HEK293 (cell line): ENCODE measurements at regions not wholly inside any gene's neighbourhood (a gene's known extent, or its start where the extent isn't known, plus 50 kb on each side); places are given as distances from the start of the nearest gene placed in this dataset.

Experiments used
- CTCF ChIA-PET: fragments of 350-600 bp; formaldehyde crosslinking; extraction: SDS; loops from one replicate; lab custom pipeline; 2021; ENCODE audit warnings: antibody characterized with exemption; lab: Yijun Ruan, JAX
- POLR2A ChIA-PET: fragments of 300-600 bp; formaldehyde crosslinking; extraction: SDS; loops from one replicate; lab custom pipeline; 2020; ENCODE audit warnings: antibody characterized with exemption, inconsistent platforms; lab: Yijun Ruan, JAX
- H3K27ac ChIP-seq: fragments of 200-500 bp; sonication (Bioruptor generic); 2 replicates; pipeline ENCODE4 v1.5.1; 2014; ENCODE audit warnings: low read depth, low read length, control low read depth, inconsistent platforms; ENCODE audit errors: extremely low read depth
- H3K36me3 ChIP-seq, 2 experiments: fragments of 200-500 bp in 1 of 2; sonication (Bioruptor generic) in 1 of 2; 1 replicate in 1 of 2; 2 replicates in 1 of 2; pipeline ENCODE4 v1.5.1; 2014 to 2017; ENCODE audit warnings: inconsistent platforms in 2 of 2, low read length in 2 of 2; ENCODE audit not compliant: control insufficient read depth in 2 of 2, insufficient read depth in 1 of 2
- H3K4me1 ChIP-seq: fragments of 200-500 bp; sonication (Bioruptor generic); 2 replicates; pipeline ENCODE4 v1.5.1; 2014; ENCODE audit warnings: mild to moderate bottlenecking, low read length, inconsistent platforms; ENCODE audit not compliant: control insufficient read depth, insufficient read depth
- H3K4me3 ChIP-seq: 2 replicates; pipeline ENCODE4 v1.5.1; 2011; ENCODE audit warnings: low read depth, mild to moderate bottlenecking, control low read depth, low read length, moderate library complexity
- H3K9me3 ChIP-seq: fragments of 200-500 bp; sonication (Bioruptor generic); 2 replicates; pipeline ENCODE4 v1.5.1; 2014; ENCODE audit warnings: low read depth, low read length, inconsistent platforms; ENCODE audit not compliant: control insufficient read depth, insufficient read depth
- ATF2 ChIP-seq: fragments of 450-650 bp; formaldehyde crosslinking; IDR thresholded peaks from 2 replicates; pipeline ENCODE4 v1.5.1; 2016; ENCODE audit warnings: missing biosample characterization, missing genetic modification characterization, low read depth
- BCL11B ChIP-seq: fragments of 450-650 bp; formaldehyde crosslinking; IDR thresholded peaks from 2 replicates; pipeline ENCODE4 v1.5.1; 2016; ENCODE audit warnings: low read depth, missing biosample characterization, missing genetic modification characterization
- HOXD13 ChIP-seq: sonication (generic); formaldehyde crosslinking; IDR thresholded peaks from 2 replicates; pipeline ENCODE4 v1.8.0; 2022; ENCODE audit warnings: missing genetic modification reagents, borderline replicate concordance
- INSM2 ChIP-seq: fragments of 450-650 bp; formaldehyde crosslinking; IDR thresholded peaks from 2 replicates; pipeline ENCODE4 v1.5.1; 2016; ENCODE audit warnings: missing biosample characterization, missing genetic modification characterization
- KLF16 ChIP-seq: fragments of 450-650 bp; formaldehyde crosslinking; IDR thresholded peaks from 2 replicates; pipeline ENCODE4 v1.5.1; 2017; ENCODE audit warnings: missing biosample characterization, missing genetic modification characterization
- MYNN ChIP-seq: fragments of 450-650 bp; formaldehyde crosslinking; IDR thresholded peaks from 2 replicates; pipeline ENCODE4 v1.5.1; 2016; ENCODE audit warnings: missing biosample characterization, missing genetic modification characterization, borderline replicate concordance
- TRIM28 ChIP-seq: IDR thresholded peaks from 2 replicates; pipeline ENCODE4 v1.6.1; 2011; ENCODE audit warnings: low read length, control low read depth, borderline replicate concordance
- WT1 ChIP-seq: fragments of 450-650 bp; formaldehyde crosslinking; IDR thresholded peaks from 2 replicates; pipeline ENCODE4 v1.5.1; 2016; ENCODE audit warnings: missing biosample characterization, missing genetic modification characterization
- YY2 ChIP-seq: fragments of 450-650 bp; formaldehyde crosslinking; IDR thresholded peaks from 2 replicates; pipeline ENCODE4 v1.5.1; 2016; ENCODE audit warnings: missing biosample characterization, missing genetic modification characterization
- ZBTB20 ChIP-seq: fragments of 450-650 bp; formaldehyde crosslinking; IDR thresholded peaks from 2 replicates; pipeline ENCODE4 v1.5.1; 2016; ENCODE audit warnings: missing biosample characterization, missing genetic modification characterization
- ZBTB6 ChIP-seq: fragments of 450-650 bp; formaldehyde crosslinking; IDR thresholded peaks from 2 replicates; pipeline ENCODE4 v1.5.1; 2017; ENCODE audit warnings: missing biosample characterization, missing genetic modification characterization
- ZFP3 ChIP-seq: fragments of 450-650 bp; formaldehyde crosslinking; IDR thresholded peaks from 2 replicates; pipeline ENCODE4 v1.5.1; 2016; ENCODE audit warnings: low read depth, missing biosample characterization, missing genetic modification characterization
- ZNF10 ChIP-seq: fragments of 450-650 bp; formaldehyde crosslinking; IDR thresholded peaks from 2 replicates; pipeline ENCODE4 v1.5.1; 2017; ENCODE audit warnings: missing biosample characterization, missing genetic modification characterization
- ZNF121 ChIP-seq: fragments of 450-650 bp; formaldehyde crosslinking; IDR thresholded peaks from 2 replicates; pipeline ENCODE4 v1.5.1; 2016; ENCODE audit warnings: missing biosample characterization, missing genetic modification characterization
- ZNF157 ChIP-seq: fragments of 450-650 bp; formaldehyde crosslinking; IDR thresholded peaks from 2 replicates; pipeline ENCODE4 v1.5.1; 2016; ENCODE audit warnings: missing biosample characterization, missing genetic modification characterization
- ZNF2 ChIP-seq: fragments of 450-650 bp; formaldehyde crosslinking; IDR thresholded peaks from 2 replicates; pipeline ENCODE4 v1.5.1; 2016; ENCODE audit warnings: missing biosample characterization, missing genetic modification characterization
- ZNF211 ChIP-seq: fragments of 450-650 bp; formaldehyde crosslinking; IDR thresholded peaks from 2 replicates; pipeline ENCODE4 v1.5.1; 2016; ENCODE audit warnings: low read depth, missing biosample characterization, missing genetic modification characterization
- ZNF223 ChIP-seq: fragments of 450-650 bp; formaldehyde crosslinking; IDR thresholded peaks from 2 replicates; pipeline ENCODE4 v1.5.1; 2016; ENCODE audit warnings: missing biosample characterization, missing genetic modification characterization
- ZNF416 ChIP-seq: fragments of 450-650 bp; formaldehyde crosslinking; IDR thresholded peaks from 2 replicates; pipeline ENCODE4 v1.5.1; 2016; ENCODE audit warnings: missing biosample characterization, missing genetic modification characterization
- ZNF473 ChIP-seq: fragments of 450-650 bp; formaldehyde crosslinking; IDR thresholded peaks from 2 replicates; pipeline ENCODE4 v1.5.1; 2017; ENCODE audit warnings: missing biosample characterization, missing genetic modification characterization
- ZNF560 ChIP-seq: fragments of 450-650 bp; formaldehyde crosslinking; IDR thresholded peaks from 2 replicates; pipeline ENCODE4 v1.5.1; 2017; ENCODE audit warnings: missing biosample characterization, missing genetic modification characterization, borderline replicate concordance
- ZNF623 ChIP-seq: fragments of 450-650 bp; formaldehyde crosslinking; IDR thresholded peaks from 2 replicates; pipeline ENCODE4 v1.5.1; 2016; ENCODE audit warnings: missing biosample characterization, missing genetic modification characterization
- ZNF626 ChIP-seq: fragments of 450-650 bp; sonication (Bioruptor Pico); formaldehyde crosslinking; IDR thresholded peaks from 2 replicates; pipeline ENCODE4 v1.5.1; 2018; ENCODE audit warnings: missing biosample characterization, missing genetic modification characterization, inconsistent platforms
- ZNF639 ChIP-seq: fragments of 450-650 bp; formaldehyde crosslinking; IDR thresholded peaks from 2 replicates; pipeline ENCODE4 v1.5.1; 2016; ENCODE audit warnings: missing biosample characterization, missing genetic modification characterization
- ZNF660 ChIP-seq: fragments of 450-650 bp; IDR thresholded peaks from 2 replicates; pipeline ENCODE4 v1.5.1; 2018; ENCODE audit warnings: missing biosample characterization, mild to moderate bottlenecking, missing genetic modification characterization
- ZNF677 ChIP-seq: fragments of 450-650 bp; IDR thresholded peaks from 2 replicates; pipeline ENCODE4 v1.5.0; 2018; ENCODE audit warnings: missing biosample characterization, mild to moderate bottlenecking, missing genetic modification characterization, moderate library complexity
- ZNF76 ChIP-seq: fragments of 450-650 bp; formaldehyde crosslinking; IDR thresholded peaks from 2 replicates; pipeline ENCODE4; 2016; ENCODE audit warnings: low read depth, missing biosample characterization, missing genetic modification characterization, borderline replicate concordance
- ZNF777 ChIP-seq: fragments of 450-650 bp; formaldehyde crosslinking; IDR thresholded peaks from 2 replicates; pipeline ENCODE4 v1.5.1; 2017; ENCODE audit warnings: missing biosample characterization, missing genetic modification characterization, borderline replicate concordance
- ZNF830 ChIP-seq: fragments of 450-650 bp; IDR thresholded peaks from 2 replicates; pipeline ENCODE4 v1.5.0; 2018; ENCODE audit warnings: missing biosample characterization, missing genetic modification characterization, low read depth, mild to moderate bottlenecking, moderate library complexity
- ZNF843 ChIP-seq: fragments of 450-650 bp; formaldehyde crosslinking; IDR thresholded peaks from 2 replicates; pipeline ENCODE4 v1.5.1; 2016; ENCODE audit warnings: missing biosample characterization, missing genetic modification characterization
- ZSCAN30 ChIP-seq: fragments of 450-650 bp; IDR thresholded peaks from 2 replicates; pipeline ENCODE4 v1.5.1; 2018; ENCODE audit warnings: missing biosample characterization, mild to moderate bottlenecking, missing genetic modification characterization, moderate library complexity

GRCh38 chr7:50862302-50862701 is 79.6 kb upstream of the GRB10 start:
- TF ChIP-seq HOXD13 (CRISPR knock-in tag) (no peak), ZNF211 (tag by site-specific recombination) (no peak), INSM2 (tag by site-specific recombination) (no peak), ZNF473 (tag by site-specific recombination) (no peak), YY2 (tag by site-specific recombination) (no peak), TRIM28 (no peak), ZNF2 (no peak), ZNF10 (no peak), ZBTB6 (tag by site-specific recombination) (no peak), ZNF677 (no peak), BCL11B (no peak), ZNF830 (tag by site-specific recombination) (no peak), ZBTB20 (tag by site-specific recombination) (no peak), ZFP3 (tag by site-specific recombination) (no peak)
- Histone ChIP-seq H3K4me3 (no peak overlapping the region), H3K4me1 (no peaks in the 10 kb centered on the region), H3K9me3 (no peaks in the 10 kb centered on the region), H3K36me3 (no peaks in the 10 kb centered on the region), H3K27ac (no peak overlapping the region)
- CTCF ChIA-PET, result interaction anchor here (0.6 kb wide), 1 partner anchor 205 kb away, joined by 4 read pairs; no protein-coding TSS in a partner anchor
- POLR2A ChIA-PET, result no interaction called here

GRCh38 chr7:50860598-50860997 is 77.9 kb upstream of the GRB10 start:
- TF ChIP-seq ZNF777 (tag by site-specific recombination) (no peak), ZNF76 (no peak), ZNF843 (no peak), MYNN (no peak), ZNF223 (tag by site-specific recombination) (no peak), ZSCAN30 (no peak), ZNF660 (tag by site-specific recombination) (no peak), ZNF639 (tag by site-specific recombination) (no peak), ZNF121 (tag by site-specific recombination) (no peak), WT1 (no peak), ATF2 (tag by site-specific recombination) (no peak), ZNF626 (tag by site-specific recombination) (no peak), ZNF623 (tag by site-specific recombination) (no peak), KLF16 (no peak), ZNF560 (tag by site-specific recombination) (no peak), ZNF416 (tag by site-specific recombination) (no peak), ZNF157 (tag by site-specific recombination) (no peak)

More at GRCh38 chr7:50860598-50860997, 77.9 kb upstream of the GRB10 start:
- H3K4me3 ChIP-seq, result no peak overlapping the region
- H3K9me3 ChIP-seq, result no peaks in the 10 kb centered on the region
- ChIA-PET CTCF (no interaction called here), POLR2A (no interaction called here)
- H3K27ac ChIP-seq, result no peak overlapping the region
- no peaks in the 10 kb centered on the region for H3K4me1 ChIP-seq
- no peaks in the 10 kb centered on the region for H3K36me3 ChIP-seq
